Activated naive CD8-positive, alpha-beta T cell treated with anti-CD3 and anti-CD28 coated beads, Interleukin-2, amount 10 ng/mL, durations not matched to agents 7 days and 5 days (primary cell): ENCODE measurements at regions not wholly inside any gene's neighbourhood (a gene's known extent, or its start where the extent isn't known, plus 50 kb on each side); places are given as distances from the start of the nearest gene placed in this dataset.
"Not testable (repeated sequence)": the region's sequence is repeated elsewhere in the genome, so short reads cannot be mapped to it uniquely, and the experiment has no call there.

Source experiments
- ATAC-seq: fragments of 150-1000 bp; cut with Tn5 transposase; one replicate; pipeline ENCODE4 v1.10.0; 2021; ENCODE audit warnings: low read depth, moderate library complexity
- POLR2A ChIA-PET: fragments of 350-600 bp; sonication (Branson Sonifier 250); formaldehyde crosslinking; loops from one replicate; lab custom pipeline; 2021; ENCODE audit warnings: antibody characterized with exemption; lab: Charles Lee
- DNase-seq: peaks from one replicate; pipeline ENCODE4 v3.0.0; 2021
- H3K27ac Mint-ChIP-seq: one replicate; pipeline ENCODE4 v1.8.0; 2022; ENCODE audit warnings: mild to moderate bottlenecking, mixed read lengths
- H3K27me3 Mint-ChIP-seq: one replicate; pipeline ENCODE4 v1.8.0; 2022; ENCODE audit warnings: mild to moderate bottlenecking, moderate library complexity, mixed read lengths
- H3K36me3 Mint-ChIP-seq: one replicate; pipeline ENCODE4 v1.8.0; 2021; ENCODE audit warnings: mild to moderate bottlenecking, mixed read lengths
- H3K4me1 Mint-ChIP-seq: one replicate; pipeline ENCODE4 v1.8.0; 2021; ENCODE audit warnings: mixed read lengths
- H3K4me3 Mint-ChIP-seq: one replicate; pipeline ENCODE4 v1.8.0; 2022; ENCODE audit warnings: mild to moderate bottlenecking, moderate library complexity, mixed read lengths
- H3K9me3 Mint-ChIP-seq: one replicate; pipeline ENCODE4 v1.8.0; 2021; ENCODE audit warnings: mixed read lengths

DNA sequence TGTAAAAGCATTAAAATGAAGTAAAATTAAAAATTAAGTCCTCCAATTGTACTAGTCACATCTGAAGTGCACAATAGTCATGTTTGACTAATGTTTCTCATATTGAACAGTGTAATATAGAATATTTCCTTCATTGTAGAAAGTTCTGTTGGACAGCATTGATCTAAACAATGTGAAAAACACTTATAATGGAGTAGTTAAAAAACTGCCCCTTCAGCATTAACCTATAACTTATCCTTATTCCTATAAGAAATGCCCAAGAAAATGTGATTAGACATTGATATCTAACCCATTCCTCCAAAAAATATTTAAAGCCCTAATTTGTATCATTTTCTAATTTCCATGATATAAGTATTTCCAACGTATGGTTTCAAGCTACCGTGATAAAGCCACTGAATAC lies 210.7 kb downstream of the RASSF9 start:
- Mint-ChIP-seq H3K27ac (no peak overlapping the region), H3K36me3 (no peaks in the 10 kb centered on the region), H3K4me3 (no peak overlapping the region), H3K27me3 (no peaks in the 10 kb centered on the region), H3K4me1 (no peaks in the 10 kb centered on the region), H3K9me3 (peaks cover 4% of the 10 kb centered on the region)
- ATAC-seq (no peak), DNase-seq (no peak)
- POLR2A ChIA-PET, result no interaction called here

DNA sequence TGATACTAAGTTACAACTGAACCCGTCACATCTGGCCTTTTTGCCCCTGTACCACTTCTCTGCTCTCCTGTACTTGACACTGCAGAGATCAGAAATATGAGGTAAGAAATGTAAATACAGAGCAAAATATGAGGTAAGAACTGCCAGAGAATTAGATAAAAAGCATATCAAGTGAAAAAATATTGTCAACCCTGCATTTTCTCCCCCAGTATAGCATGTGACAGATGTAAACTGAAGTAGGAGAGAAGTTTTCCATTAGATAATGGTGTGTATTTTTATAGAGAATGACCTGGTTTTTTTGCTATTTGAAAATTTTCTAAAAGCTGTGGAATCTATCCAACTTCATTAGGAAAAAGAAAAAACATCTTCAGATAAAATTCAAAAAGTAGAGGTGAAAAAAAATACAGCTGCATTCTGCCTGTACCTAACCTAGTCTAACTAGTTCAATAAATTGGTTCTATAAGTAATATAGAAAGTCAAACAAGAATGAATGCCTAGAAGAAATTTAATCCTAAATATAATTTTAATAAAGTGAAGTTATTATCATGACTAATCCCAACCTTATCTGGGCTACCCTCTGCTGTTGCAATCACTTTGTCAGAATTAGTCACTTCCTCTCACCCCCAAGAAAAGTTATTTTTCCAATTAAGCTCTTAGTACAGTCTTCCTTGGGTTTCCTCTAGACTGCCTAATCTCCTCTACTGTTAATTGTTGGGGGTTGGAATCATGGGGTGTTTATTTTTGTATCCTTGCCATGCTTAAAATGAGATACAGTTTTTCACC lies 210.0 kb downstream of the RASSF9 start:
- Mint-ChIP-seq H3K4me1 (no peaks in the 10 kb centered on the region), H3K9me3 (peaks cover 4% of the 10 kb centered on the region), H3K27ac (no peak overlapping the region), H3K36me3 (no peaks in the 10 kb centered on the region), H3K4me3 (no peak overlapping the region), H3K27me3 (no peaks in the 10 kb centered on the region)
- DNase-seq (no peak), ATAC-seq (no peak)
- POLR2A ChIA-PET, result no interaction called here

DNA sequence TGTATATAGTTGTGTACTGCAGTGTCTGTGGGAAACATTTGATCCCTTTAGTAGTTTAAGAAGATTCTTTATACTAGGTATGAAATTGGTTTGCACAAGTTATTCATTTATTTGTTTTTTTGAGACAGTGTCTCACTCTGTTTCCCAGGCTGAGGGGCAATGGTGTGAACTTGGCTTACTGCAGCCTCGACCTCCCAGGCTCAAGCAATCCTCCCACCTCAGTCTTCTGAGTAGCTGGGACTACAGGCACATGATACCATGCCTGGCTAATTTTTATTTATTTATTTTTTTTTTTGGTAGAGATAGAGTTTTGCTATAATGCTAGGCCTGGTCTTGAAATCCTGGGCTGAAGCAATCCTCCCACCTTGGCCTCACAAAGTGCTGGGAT lies 209.4 kb downstream of the RASSF9 start:
- ATAC-seq (no peak), DNase-seq (no peak)
- POLR2A ChIA-PET, result no interaction called here
- no peak overlapping the region for H3K27ac Mint-ChIP-seq
- no peaks in the 10 kb centered on the region for H3K4me1 Mint-ChIP-seq
- H3K36me3 Mint-ChIP-seq, result no peaks in the 10 kb centered on the region
- no peaks in the 10 kb centered on the region for H3K27me3 Mint-ChIP-seq
- no peak overlapping the region for H3K4me3 Mint-ChIP-seq
- H3K9me3 Mint-ChIP-seq, result peaks cover 4% of the 10 kb centered on the region

DNA sequence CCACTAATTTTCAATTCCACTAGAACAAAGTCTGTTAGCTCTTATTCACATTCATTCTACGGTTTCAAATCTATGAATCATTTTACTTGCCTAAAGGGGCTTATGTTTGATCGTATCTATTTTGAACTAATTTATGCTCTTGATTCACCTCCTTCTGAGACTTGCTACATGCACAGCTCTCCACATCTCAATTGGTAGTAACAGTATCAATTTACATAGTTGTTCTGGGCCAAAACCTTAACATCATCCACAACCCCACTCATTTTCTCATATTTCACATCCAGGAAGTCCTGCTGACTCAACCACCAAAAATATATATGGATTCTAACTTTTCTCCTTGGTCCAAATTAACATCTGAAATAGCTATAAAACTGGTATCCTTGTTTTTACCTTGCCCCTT lies 208.6 kb downstream of the RASSF9 start:
- H3K27ac Mint-ChIP-seq, result no peak overlapping the region
- no peaks in the 10 kb centered on the region for H3K4me1 Mint-ChIP-seq
- peaks cover 4% of the 10 kb centered on the region for H3K9me3 Mint-ChIP-seq
- no peak for DNase-seq
- POLR2A ChIA-PET, result no interaction called here
- no peaks in the 10 kb centered on the region for H3K36me3 Mint-ChIP-seq
- no peaks in the 10 kb centered on the region for H3K27me3 Mint-ChIP-seq
- H3K4me3 Mint-ChIP-seq, result no peak overlapping the region
- ATAC-seq, result no peak

GRCh38 chr12:85628562-85628961 lies 207.6 kb downstream of the RASSF9 start:
- H3K27me3 Mint-ChIP-seq, POLR2A ChIA-PET, ATAC-seq, H3K36me3 Mint-ChIP-seq, DNase-seq, H3K4me3 Mint-ChIP-seq, H3K4me1 Mint-ChIP-seq, H3K27ac Mint-ChIP-seq, H3K9me3 Mint-ChIP-seq: not testable (repeated sequence)

- peaks cover 4% of the 10 kb centered on the region for H3K9me3 Mint-ChIP-seq
- H3K4me3 Mint-ChIP-seq, result no peak overlapping the region
- no peak for DNase-seq
- no peaks in the 10 kb centered on the region for H3K27me3 Mint-ChIP-seq
- no peaks in the 10 kb centered on the region for H3K36me3 Mint-ChIP-seq
- POLR2A ChIA-PET, result no interaction called here
- no peaks in the 10 kb centered on the region for H3K4me1 Mint-ChIP-seq
- no peak for ATAC-seq
- no peak overlapping the region for H3K27ac Mint-ChIP-seq
These were observed 205.4 kb downstream of the RASSF9 start for GRCh38 chr12:85630851-85631250.

DNA sequence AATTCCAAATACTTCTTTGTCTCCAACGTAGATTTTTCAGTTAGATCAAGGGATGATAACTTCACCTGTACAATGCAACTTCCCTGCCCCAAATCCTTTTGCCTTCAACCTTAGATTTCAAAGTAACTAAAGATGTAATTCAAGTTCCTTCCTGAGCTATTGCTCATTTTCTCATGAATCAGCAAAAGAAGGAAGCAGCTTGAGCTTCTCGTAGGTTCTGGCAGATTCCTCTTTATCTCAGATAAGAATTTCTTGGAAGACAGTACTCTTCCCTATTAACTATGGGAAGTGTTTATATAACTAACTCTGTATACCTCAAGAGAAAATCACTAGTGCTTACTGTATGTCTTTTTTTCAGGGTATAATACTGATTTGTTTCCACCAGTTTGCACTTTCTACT lies 203.8 kb downstream of the RASSF9 start:
- Mint-ChIP-seq H3K27me3 (no peaks in the 10 kb centered on the region), H3K36me3 (no peaks in the 10 kb centered on the region), H3K4me3 (no peak overlapping the region), H3K4me1 (no peaks in the 10 kb centered on the region), H3K27ac (no peak overlapping the region), H3K9me3 (peaks cover 4% of the 10 kb centered on the region)
- ATAC-seq (no peak), DNase-seq (no peak)
- POLR2A ChIA-PET, result no interaction called here

- H3K27ac Mint-ChIP-seq, result no peak overlapping the region
- H3K27me3 Mint-ChIP-seq, result no peaks in the 10 kb centered on the region
- DNase-seq, result no peak
- no peaks in the 10 kb centered on the region for H3K36me3 Mint-ChIP-seq
- POLR2A ChIA-PET, result no interaction called here
- no peak for ATAC-seq
- no peak overlapping the region for H3K4me3 Mint-ChIP-seq
- H3K9me3 Mint-ChIP-seq, result peaks cover 2% of the 10 kb centered on the region
- no peaks in the 10 kb centered on the region for H3K4me1 Mint-ChIP-seq
These were observed 202.7 kb downstream of the RASSF9 start for GRCh38 chr12:85633491-85633890.

DNA sequence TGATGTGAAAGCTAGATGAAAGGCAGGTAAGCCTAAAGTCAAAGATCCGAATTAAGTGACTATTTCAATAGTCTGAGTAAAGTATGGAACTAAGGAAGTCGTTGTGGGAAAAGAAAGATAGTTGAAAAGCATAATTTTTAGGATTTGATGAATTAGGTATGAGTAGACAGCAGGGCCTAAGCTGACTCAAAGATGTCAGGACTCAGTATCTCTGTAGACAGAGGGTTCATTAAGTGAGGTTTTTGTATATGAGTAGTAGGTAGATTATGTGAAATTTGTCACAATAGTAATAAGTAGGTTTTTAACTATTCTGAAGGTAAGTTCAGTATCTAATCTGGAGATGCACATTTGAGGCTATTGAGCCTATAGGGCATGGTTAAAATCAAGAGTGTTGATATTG lies 196.4 kb downstream of the RASSF9 start:
- POLR2A ChIA-PET, result no interaction called here
- H3K4me3 Mint-ChIP-seq, result no peak overlapping the region
- ATAC-seq (no peak), DNase-seq (no peak)
- H3K36me3 Mint-ChIP-seq, result no peaks in the 10 kb centered on the region
- no peak overlapping the region for H3K27ac Mint-ChIP-seq
- H3K9me3 Mint-ChIP-seq, result no peaks in the 10 kb centered on the region
- H3K4me1 Mint-ChIP-seq, result no peaks in the 10 kb centered on the region
- H3K27me3 Mint-ChIP-seq, result no peaks in the 10 kb centered on the region

- POLR2A ChIA-PET, result no interaction called here
- Mint-ChIP-seq H3K36me3 (no peaks in the 10 kb centered on the region), H3K4me1 (no peaks in the 10 kb centered on the region), H3K4me3 (no peak overlapping the region), H3K9me3 (no peaks in the 10 kb centered on the region), H3K27ac (no peak overlapping the region), H3K27me3 (no peaks in the 10 kb centered on the region)
- DNase-seq (no peak), ATAC-seq (no peak)
These were observed 194.4 kb downstream of the RASSF9 start for GRCh38 chr12:85641796-85642195.

GRCh38 chr12:85642288-85642687 lies 193.9 kb downstream of the RASSF9 start:
- POLR2A ChIA-PET, result no interaction called here
- Mint-ChIP-seq H3K4me1 (no peaks in the 10 kb centered on the region), H3K4me3 (no peak overlapping the region)

GRCh38 chr12:85642808-85643207 lies 193.4 kb downstream of the RASSF9 start:
- no peaks in the 10 kb centered on the region for H3K9me3 Mint-ChIP-seq
- H3K27ac Mint-ChIP-seq, result no peak overlapping the region
- no peak overlapping the region for H3K4me3 Mint-ChIP-seq
- ATAC-seq, result no peak
- no peaks in the 10 kb centered on the region for H3K4me1 Mint-ChIP-seq
- H3K27me3 Mint-ChIP-seq, result no peaks in the 10 kb centered on the region
- POLR2A ChIA-PET, result no interaction called here
- no peaks in the 10 kb centered on the region for H3K36me3 Mint-ChIP-seq
- DNase-seq, result no peak

More at GRCh38 chr12:85642288-85642687, 193.9 kb downstream of the RASSF9 start:
- no peak for DNase-seq
- no peak for ATAC-seq
- H3K27ac Mint-ChIP-seq, result no peak overlapping the region
- H3K27me3 Mint-ChIP-seq, result no peaks in the 10 kb centered on the region
- H3K9me3 Mint-ChIP-seq, result no peaks in the 10 kb centered on the region
- no peaks in the 10 kb centered on the region for H3K36me3 Mint-ChIP-seq

- H3K27ac Mint-ChIP-seq, result no peak overlapping the region
- no peak for DNase-seq
- ATAC-seq, result no peak
- H3K4me3 Mint-ChIP-seq, result no peak overlapping the region
- POLR2A ChIA-PET, result no interaction called here
- H3K27me3 Mint-ChIP-seq, result no peaks in the 10 kb centered on the region
- H3K36me3 Mint-ChIP-seq, result no peaks in the 10 kb centered on the region
- H3K4me1 Mint-ChIP-seq, result no peaks in the 10 kb centered on the region
- no peaks in the 10 kb centered on the region for H3K9me3 Mint-ChIP-seq
These were observed 191.7 kb downstream of the RASSF9 start for GRCh38 chr12:85644508-85644907.

- H3K9me3 Mint-ChIP-seq, result peaks cover 5% of the 10 kb centered on the region
- no peak overlapping the region for H3K4me3 Mint-ChIP-seq
- H3K27ac Mint-ChIP-seq, result no peak overlapping the region
- no peaks in the 10 kb centered on the region for H3K36me3 Mint-ChIP-seq
- no peaks in the 10 kb centered on the region for H3K4me1 Mint-ChIP-seq
- DNase-seq (no peak), ATAC-seq (no peak)
- no peaks in the 10 kb centered on the region for H3K27me3 Mint-ChIP-seq
- POLR2A ChIA-PET, result no interaction called here
These were observed 182.3 kb downstream of the RASSF9 start for GRCh38 chr12:85653731-85654455.
